ENCODE measurements at regions not wholly inside any gene's neighbourhood (a gene's known extent, or its start where the extent isn't known, plus 50 kb on each side); places are given as distances from the start of the nearest gene placed in this dataset.

DNA sequence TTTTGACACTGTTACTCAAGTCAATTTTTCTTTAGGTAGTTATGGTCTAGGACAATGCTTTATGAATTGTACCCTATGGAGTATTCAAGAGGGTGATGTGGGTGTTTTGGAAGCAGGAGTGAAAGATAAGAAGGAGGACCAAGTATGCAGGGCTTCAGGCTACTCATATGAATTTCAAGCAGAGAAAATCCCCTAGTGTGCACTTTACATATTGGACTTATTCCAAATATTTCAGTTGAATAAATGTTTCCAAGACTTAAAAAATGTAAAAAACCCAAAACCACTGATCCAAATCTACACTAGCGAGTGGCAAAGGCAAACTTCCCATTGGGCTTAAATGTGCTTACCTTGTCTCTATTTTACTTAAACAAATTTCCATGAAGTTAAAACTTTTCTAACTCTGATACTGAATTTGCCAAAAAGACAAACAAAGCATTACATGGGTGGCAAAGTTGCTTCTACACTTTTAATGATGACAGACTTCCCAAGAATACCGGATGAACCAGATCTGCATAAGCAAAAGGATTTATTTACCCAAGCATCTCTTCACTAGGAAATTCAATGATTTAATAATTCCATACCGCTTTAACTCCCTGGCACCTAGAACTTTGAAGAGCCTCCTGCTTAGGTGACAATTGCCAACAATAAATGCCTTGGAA lies 1233.5 kb upstream of the NXPH2 start:
- Histone ChIP-seq H3K14ac (ENCODE audit: insufficient read depth, low read length) (no peak overlapping the region), H3K4me2 (ENCODE audit: insufficient read depth, insufficient read length, low read length) (no peak overlapping the region), H2BK15ac (ENCODE audit: low read depth, low read length) (no peak overlapping the region), H2AFZ (ENCODE audit: low read length) (no peak overlapping the region), H2BK5ac (ENCODE audit: insufficient read length, low read length) (no peak overlapping the region), H3K9me3 (ENCODE audit: control insufficient read depth, low read depth, low read length) (no peaks in the 10 kb centered on the region), H4K91ac (ENCODE audit: insufficient read length, low read depth, low read length) (no peak overlapping the region), H3K4me1 (ENCODE audit: insufficient read depth, low read length) (no peaks in the 10 kb centered on the region), H3K79me1 (ENCODE audit: insufficient read depth, low read depth, low read length, poor library complexity, severe bottlenecking) (no peaks in the 10 kb centered on the region), H3K27ac (ENCODE audit: insufficient read length, low read depth, low read length) (no peak overlapping the region), H3T11ph (ENCODE audit: low read length) (no peak overlapping the region), H3K23me2 (ENCODE audit: insufficient read length, low read depth, low read length, poor library complexity, severe bottlenecking) (no peaks in the 10 kb centered on the region), H4K5ac (ENCODE audit: insufficient read length, low read depth, low read length) (no peak overlapping the region), H4K8ac (replicated peaks; ENCODE audit: insufficient read length, low read depth, low read length) (no peak overlapping the region), H4K20me1 (ENCODE audit: control insufficient read depth, insufficient read depth, insufficient read length) (no peaks in the 10 kb centered on the region), H2AK5ac (ENCODE audit: insufficient read length, low read length) (no peak overlapping the region), H2BK12ac (ENCODE audit: insufficient read length, low read depth, low read length) (no peak overlapping the region), H3K56ac (ENCODE audit: insufficient read length, low read depth, low read length) (no peak overlapping the region), H3K9ac (ENCODE audit: extremely low read depth, insufficient read length, low read length) (no peak overlapping the region), H2BK120ac (ENCODE audit: low read depth, low read length, poor library complexity, severe bottlenecking) (no peak overlapping the region), H3K4ac (ENCODE audit: low read depth, low read length) (no peak overlapping the region), H2BK20ac (ENCODE audit: low read depth, low read length, poor library complexity, severe bottlenecking) (no peak overlapping the region), H3K23ac (ENCODE audit: insufficient read length, low read depth, low read length) (no peak overlapping the region), H3K27me3 (ENCODE audit: insufficient read depth, low read length) (no peaks in the 10 kb centered on the region), H3K79me2 (ENCODE audit: insufficient read depth, low read length) (no peaks in the 10 kb centered on the region), H3K18ac (ENCODE audit: insufficient read length, low read depth, low read length) (no peak overlapping the region)
- DNase-seq = no peak
- TF ChIP-seq, protein P1, sequence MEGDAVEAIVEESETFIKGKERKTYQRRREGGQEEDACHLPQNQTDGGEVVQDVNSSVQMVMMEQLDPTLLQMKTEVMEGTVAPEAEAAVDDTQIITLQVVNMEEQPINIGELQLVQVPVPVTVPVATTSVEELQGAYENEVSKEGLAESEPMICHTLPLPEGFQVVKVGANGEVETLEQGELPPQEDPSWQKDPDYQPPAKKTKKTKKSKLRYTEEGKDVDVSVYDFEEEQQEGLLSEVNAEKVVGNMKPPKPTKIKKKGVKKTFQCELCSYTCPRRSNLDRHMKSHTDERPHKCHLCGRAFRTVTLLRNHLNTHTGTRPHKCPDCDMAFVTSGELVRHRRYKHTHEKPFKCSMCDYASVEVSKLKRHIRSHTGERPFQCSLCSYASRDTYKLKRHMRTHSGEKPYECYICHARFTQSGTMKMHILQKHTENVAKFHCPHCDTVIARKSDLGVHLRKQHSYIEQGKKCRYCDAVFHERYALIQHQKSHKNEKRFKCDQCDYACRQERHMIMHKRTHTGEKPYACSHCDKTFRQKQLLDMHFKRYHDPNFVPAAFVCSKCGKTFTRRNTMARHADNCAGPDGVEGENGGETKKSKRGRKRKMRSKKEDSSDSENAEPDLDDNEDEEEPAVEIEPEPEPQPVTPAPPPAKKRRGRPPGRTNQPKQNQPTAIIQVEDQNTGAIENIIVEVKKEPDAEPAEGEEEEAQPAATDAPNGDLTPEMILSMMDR (conservative IDR thresholded peaks at IDR 0.05) = no peak
- Mint-ChIP-seq H3K27me3 (ENCODE audit: low read depth) (no peaks in the 10 kb centered on the region), H3K27ac (no peak overlapping the region), H3K9me3 (0 out of 5 replicates have a peak, but pooled peaks cover 0 to 4% of the 10 kb centered on the region in 2 experiments), H3K4me1 (no peaks in the 10 kb centered on the region), H3K4me3 (no peak overlapping the region), H3K36me3 (ENCODE audit: insufficient read depth in 1 of 3, low read depth in 3 of 3) (no peaks in the 10 kb centered on the region)
- no CpG with 5 or more reads among the region's 3 CpGs for WGBS (ENCODE audit: extremely low coverage, insufficient read length, low lambda C conversion rate)
